Vagina (tissue), 2 donors: ENCODE measurements at regions not wholly inside any gene's neighbourhood (a gene's known extent, or its start where the extent isn't known, plus 50 kb on each side); places are given as distances from the start of the nearest gene placed in this dataset.

Experiments used
- CTCF ChIP-seq, 3 experiments: fragments of 450-650 bp in 2 of 3; fragments of 200-600 bp in 1 of 3; sonication (generic) in 1 of 3; IDR thresholded peaks; one replicate each; pipeline ENCODE4 v1.5.1; 2017 to 2019; ENCODE audit warnings: antibody characterized with exemption in 3 of 3, mild to moderate bottlenecking in 2 of 3, moderate library complexity in 2 of 3
- POLR2A ChIP-seq, 2 donors: fragments of 450-650 bp; IDR thresholded peaks; one replicate each; pipeline ENCODE4 v1.6.1; 2017; ENCODE audit warnings: antibody characterized with exemption in 2 of 2, mild to moderate bottlenecking in 2 of 2, moderate library complexity in 2 of 2
- POLR2AphosphoS5 ChIP-seq, 2 donors: sonication (generic); formaldehyde crosslinking; IDR thresholded peaks; one replicate each; pipeline ENCODE4 v1.9.0; 2017; ENCODE audit warnings: antibody characterized with exemption in 2 of 2, mild to moderate bottlenecking in 2 of 2, low read depth in 1 of 2; ENCODE audit not compliant: insufficient read depth in 1 of 2

GRCh38 chr10:4082861-4083260 lies 297.9 kb upstream of the KLF6 start:
- TF ChIP-seq CTCF (IDR thresholded peaks at IDR 0.05) (no peak), POLR2A (IDR thresholded peaks at IDR 0.05) (no peak), POLR2AphosphoS5 (IDR thresholded peaks at IDR 0.05; ENCODE audit: insufficient read depth in 1 of 2, low read depth in 1 of 2) (no peak)
